Activated CD4-positive, alpha-beta T cell treated with anti-CD3 and anti-CD28 coated beads for 48 hours (primary cell): ENCODE measurements at regions not wholly inside any gene's neighbourhood (a gene's known extent, or its start where the extent isn't known, plus 50 kb on each side); places are given as distances from the start of the nearest gene placed in this dataset.

ENCODE experiments used
- DNase-seq: peaks from one replicate; pipeline ENCODE4 v3.0.0-alpha.2; 2020

- no peak for DNase-seq
Observed at GRCh38 chr7:130897515-130898419, 163.8 kb upstream of the KLF14 start.

DNA sequence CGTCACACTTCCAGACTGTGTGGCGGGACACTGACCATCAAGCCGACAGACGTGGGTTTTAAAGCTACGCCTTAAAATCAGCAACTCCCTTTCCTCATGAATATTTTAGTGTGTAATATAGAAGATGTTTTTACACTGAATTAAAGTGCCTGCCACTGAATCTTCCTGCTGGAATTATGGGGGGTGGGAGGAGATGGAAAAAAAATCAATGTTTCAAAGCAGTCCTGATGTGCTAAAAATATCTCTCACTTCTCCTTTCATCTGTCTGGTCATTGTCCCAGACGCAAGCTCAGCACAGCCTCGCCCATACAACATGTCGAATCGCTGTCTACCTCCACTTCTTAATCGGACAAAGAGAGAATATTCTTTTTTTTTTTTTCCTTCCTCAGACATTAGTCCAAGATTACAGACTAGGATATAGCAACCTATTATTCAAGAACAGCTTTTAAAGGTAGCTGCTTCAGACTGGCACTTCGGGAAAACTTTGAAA is 165.1 kb upstream of the KLF14 start:
- DNase-seq: no peak

- no peak for DNase-seq
Observed at GRCh38 chr7:130899638-130900401, 165.8 kb upstream of the KLF14 start.

DNA sequence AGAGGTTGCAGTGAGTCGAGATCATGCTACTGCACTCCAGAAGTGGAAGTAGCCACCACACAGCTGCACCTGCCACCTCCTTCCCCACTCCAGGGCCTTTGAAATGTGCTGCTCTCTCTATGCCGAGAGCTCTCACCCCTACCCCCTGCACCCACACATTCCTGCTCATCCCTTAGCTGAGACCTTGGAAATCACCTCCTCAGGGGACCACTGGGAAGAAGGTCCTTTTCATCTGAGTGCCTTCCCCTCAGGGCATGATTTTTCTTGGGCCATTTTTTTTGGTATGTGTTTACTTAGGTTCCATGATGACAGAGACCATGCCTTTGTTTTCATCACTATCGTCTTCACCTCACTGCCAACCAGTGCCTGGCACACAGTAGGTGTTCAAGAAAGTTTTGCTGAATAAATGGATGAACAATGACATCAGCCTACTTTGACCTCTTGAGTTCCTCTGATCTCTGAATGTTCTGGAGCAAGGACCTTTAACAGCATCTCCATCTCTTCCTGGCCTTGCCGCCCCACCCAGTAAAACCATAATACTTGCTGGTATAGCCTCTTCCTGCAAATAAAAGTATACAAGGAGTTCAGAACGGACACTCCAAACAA is 166.6 kb upstream of the KLF14 start:
- DNase-seq: no peak

DNA sequence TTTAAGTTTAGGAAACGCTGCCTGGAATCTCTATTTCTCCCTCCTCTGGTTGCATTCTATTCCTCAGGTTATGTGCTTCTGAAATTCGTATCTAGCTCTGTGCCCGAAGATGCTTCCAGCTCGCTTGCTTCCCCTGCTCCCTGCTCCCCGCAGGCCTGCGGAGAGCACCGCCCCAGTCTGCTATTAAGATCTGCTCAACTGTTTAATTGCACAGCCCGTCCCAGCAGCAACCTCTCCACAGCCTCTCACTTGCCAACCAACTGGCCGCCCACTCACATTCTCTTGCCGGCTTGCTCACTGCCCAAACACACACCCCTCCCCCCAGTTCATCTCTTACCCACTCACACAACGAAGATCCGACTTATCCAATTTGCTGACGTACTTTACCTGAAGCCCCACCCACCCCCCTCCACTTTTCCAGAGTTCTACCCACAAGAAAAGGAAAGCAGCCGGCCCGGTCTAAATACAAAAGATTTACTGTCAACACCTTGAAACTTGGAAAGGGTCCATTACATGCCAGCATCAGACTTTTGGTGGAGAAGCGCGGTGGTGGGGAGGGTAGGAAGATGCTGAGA is 167.3 kb upstream of the KLF14 start:
- DNase-seq: no peak

DNA sequence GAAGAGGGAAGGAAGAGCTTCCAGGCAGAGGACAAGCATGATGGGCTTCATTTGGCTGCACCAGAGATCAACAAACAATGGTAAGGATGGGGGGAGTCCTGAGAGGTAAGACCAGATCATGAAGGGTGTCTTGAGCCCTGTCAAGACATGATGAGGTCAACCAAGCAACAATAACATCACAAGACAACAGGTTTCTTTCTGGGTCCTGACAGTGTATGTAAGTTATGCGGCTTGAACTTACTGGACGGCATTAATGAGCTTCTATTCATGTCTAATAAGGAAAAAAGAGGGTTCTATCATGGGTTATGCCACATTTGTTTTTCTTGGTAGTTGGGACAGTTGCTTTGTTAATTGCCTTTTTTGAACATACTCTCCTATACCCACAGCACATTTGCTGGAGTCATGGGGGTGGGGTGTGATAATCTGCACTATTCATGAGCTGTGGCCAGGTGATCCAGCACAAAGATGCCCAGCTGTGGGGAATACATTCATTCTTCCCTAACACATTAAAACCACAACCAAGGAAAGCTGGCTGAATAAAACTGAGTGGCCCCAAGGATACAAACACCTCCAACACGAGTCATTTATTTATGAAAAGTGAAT is 168.8 kb upstream of the KLF14 start:
- DNase-seq: no peak

DNA sequence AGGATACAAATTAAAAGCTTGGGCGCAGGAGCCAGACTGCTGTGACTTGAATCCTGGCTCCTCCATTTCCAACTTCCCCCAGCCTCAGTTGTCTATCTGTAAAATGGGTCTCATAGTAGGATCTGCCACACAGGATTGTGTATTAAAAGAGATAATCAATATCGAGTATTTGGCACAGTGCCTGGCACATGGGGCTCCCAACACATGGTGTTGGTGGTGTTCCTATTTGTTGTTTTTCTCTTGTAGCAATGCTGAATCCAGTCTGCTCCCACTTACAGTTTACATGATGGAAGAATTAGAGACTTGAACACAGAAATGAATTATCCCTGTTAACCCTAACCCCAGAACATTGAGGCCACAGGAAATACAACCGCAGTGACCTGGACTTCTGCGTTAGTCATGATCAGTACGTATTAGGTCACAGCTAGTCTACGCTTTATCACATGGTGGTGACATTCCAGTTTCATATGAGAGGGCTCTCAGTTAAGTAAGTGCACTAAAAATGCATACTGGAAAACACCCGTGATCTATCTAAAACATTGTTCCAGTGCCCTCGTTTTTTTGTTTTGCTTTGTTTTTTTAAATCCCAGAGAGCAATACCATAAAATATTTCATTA is 169.5 kb upstream of the KLF14 start:
- DNase-seq: no peak

GRCh38 chr7:130904031-130904757 is 170.2 kb upstream of the KLF14 start:
- DNase-seq: no peak

GRCh38 chr7:130904792-130905191 is 170.8 kb upstream of the KLF14 start:
- no peak for DNase-seq

DNA sequence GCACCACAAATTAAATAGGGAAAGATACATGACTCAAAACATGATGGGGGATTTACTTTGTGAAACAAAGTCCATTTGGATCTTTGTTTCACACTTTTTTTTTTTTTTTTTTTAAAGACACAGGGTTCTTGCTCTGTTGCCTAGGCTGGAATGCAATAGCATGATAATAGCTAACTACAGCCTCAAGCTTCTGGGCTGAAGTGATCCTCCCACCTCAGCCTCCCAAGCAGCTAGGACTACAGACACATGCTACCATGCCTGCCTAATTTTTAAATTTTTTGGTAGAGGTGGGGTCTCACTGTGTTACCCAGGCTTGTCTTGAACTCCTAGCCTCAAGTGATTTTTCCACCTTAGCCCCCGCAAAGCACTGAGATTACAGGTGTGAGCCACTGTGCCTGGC is 172.6 kb upstream of the KLF14 start:
- no peak for DNase-seq

DNA sequence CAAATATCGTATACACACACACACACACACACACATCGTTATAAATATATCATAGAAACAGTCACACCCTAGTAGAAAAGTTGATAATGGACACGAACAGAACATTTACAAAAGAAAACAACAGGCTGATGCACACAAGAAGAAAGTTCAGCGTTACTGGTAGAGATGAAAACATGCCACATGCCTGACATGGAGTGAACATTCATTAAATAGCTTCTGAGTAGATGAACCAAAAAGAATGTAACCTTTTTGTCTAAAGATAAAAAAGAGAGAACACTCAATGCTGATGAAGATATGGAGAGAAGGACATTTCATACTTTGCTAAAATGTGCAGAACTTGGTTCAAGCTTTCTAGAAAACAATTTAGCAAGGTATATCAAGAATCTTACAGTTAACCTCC is 173.4 kb upstream of the KLF14 start:
- no peak for DNase-seq

- no peak for DNase-seq
Observed at GRCh38 chr7:130908345-130909160, 174.5 kb upstream of the KLF14 start.

DNA sequence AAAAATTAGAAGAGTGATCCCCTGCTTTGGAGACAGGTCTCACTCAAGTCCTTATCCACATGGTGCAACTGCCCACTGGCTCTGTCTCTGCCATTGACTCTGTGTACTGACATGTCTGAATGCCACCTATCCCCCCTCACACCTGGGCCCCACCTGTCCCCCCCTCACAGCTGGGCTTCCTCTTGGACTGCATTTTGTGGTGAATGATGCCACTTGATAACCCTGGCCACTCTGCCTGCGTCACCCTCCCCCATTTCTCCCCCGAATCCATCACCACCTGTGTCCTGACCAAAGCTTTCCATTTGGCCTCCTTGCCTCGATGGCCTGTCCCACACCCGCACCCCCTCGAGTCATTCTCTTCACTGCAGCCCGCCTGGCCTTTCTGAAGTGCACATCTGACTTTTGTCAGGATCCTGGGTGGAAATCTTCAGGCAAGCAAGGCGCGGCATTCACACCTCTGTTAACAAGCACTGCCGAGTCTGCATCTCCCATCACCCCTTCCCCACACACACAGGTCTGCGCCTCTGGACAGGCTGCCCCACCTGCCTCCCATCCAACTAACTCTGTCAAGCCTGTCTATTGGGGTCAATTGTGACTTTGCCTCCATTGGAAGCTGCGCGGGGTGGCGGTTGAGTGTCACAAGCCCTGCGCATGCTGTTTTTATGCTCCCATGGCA is 175.3 kb upstream of the KLF14 start:
- peak; percentile 22 for DNase-seq

- no peak for DNase-seq
Observed at GRCh38 chr7:130909881-130910672, 176.1 kb upstream of the KLF14 start.

GRCh38 chr7:130910949-130911944 is 177.2 kb upstream of the KLF14 start:
- DNase-seq: no peak

GRCh38 chr7:130912082-130912861 is 178.3 kb upstream of the KLF14 start:
- DNase-seq: no peak
